ENCODE measurements at regions not wholly inside any gene's neighbourhood (a gene's known extent, or its start where the extent isn't known, plus 50 kb on each side); places are given as distances from the start of the nearest gene placed in this dataset.

DNA sequence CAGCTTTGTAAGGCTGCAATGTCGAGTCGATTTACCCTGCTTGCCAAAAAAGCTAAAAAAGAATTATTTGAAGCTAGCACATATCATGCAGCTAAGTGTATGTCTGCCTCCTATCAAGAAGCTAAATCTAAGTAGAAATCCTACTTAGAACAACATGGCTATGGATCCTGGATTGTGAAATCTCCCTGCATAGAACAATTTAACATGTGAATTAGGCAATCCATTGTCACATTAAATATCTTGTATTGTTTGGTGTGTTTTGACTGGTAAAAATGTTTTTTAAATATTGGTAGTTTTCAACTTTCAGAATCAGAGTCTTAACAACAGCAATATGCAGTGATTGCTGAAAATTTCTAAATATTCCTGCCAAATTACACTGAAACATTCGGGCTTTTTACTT lies 73.3 kb downstream of the SKIDA1 start:
- TF ChIP-seq, protein P1, sequence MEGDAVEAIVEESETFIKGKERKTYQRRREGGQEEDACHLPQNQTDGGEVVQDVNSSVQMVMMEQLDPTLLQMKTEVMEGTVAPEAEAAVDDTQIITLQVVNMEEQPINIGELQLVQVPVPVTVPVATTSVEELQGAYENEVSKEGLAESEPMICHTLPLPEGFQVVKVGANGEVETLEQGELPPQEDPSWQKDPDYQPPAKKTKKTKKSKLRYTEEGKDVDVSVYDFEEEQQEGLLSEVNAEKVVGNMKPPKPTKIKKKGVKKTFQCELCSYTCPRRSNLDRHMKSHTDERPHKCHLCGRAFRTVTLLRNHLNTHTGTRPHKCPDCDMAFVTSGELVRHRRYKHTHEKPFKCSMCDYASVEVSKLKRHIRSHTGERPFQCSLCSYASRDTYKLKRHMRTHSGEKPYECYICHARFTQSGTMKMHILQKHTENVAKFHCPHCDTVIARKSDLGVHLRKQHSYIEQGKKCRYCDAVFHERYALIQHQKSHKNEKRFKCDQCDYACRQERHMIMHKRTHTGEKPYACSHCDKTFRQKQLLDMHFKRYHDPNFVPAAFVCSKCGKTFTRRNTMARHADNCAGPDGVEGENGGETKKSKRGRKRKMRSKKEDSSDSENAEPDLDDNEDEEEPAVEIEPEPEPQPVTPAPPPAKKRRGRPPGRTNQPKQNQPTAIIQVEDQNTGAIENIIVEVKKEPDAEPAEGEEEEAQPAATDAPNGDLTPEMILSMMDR (IDR thresholded peaks at IDR 0.05): no peak
- TF ChIP-seq POLR2A (IDR thresholded peaks at IDR 0.05): no peak
- TF ChIP-seq POLR2AphosphoS5 (IDR thresholded peaks at IDR 0.05): no peak
- no peak for TF ChIP-seq EP300 (IDR thresholded peaks at IDR 0.05; ENCODE audit: low read depth)
